ENCODE measurements at regions not wholly inside any gene's neighbourhood (a gene's known extent, or its start where the extent isn't known, plus 50 kb on each side); places are given as distances from the start of the nearest gene placed in this dataset.

DNA sequence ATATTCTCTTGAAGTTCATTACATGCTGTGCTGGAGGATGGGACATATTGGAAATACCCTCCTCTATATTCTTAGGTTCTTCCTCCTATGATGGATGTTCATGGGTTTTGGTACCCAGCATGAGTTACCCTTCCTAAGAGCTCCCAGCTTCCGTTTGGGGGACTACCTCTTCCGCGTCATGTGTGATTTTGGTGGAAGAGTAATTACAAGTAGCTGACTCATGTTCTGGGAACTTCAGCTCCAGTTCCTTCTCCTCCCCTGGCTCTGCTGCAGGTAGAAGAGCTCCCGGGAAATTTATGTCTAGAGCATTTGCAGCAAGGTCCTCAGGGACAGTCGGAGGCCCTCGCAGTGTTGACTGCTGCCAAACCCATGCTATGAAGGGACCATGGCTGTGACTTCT, 208.8 kb upstream of the IL12A start (continued):
- TF ChIP-seq ZBTB33 (IDR thresholded peaks at IDR 0.05; ENCODE audit: extremely low read depth, insufficient replicate concordance, low read length) (no peak), POLR2A (IDR thresholded peaks at IDR 0.05; ENCODE audit: borderline replicate concordance, extremely low read depth, insufficient read depth, insufficient read length) (no peak), POLR2AphosphoS5 (IDR thresholded peaks at IDR 0.05; ENCODE audit: low read depth, low read length) (no peak), JUND (IDR thresholded peaks at IDR 0.05) (no peak)
- TF ChIP-seq, protein P1, sequence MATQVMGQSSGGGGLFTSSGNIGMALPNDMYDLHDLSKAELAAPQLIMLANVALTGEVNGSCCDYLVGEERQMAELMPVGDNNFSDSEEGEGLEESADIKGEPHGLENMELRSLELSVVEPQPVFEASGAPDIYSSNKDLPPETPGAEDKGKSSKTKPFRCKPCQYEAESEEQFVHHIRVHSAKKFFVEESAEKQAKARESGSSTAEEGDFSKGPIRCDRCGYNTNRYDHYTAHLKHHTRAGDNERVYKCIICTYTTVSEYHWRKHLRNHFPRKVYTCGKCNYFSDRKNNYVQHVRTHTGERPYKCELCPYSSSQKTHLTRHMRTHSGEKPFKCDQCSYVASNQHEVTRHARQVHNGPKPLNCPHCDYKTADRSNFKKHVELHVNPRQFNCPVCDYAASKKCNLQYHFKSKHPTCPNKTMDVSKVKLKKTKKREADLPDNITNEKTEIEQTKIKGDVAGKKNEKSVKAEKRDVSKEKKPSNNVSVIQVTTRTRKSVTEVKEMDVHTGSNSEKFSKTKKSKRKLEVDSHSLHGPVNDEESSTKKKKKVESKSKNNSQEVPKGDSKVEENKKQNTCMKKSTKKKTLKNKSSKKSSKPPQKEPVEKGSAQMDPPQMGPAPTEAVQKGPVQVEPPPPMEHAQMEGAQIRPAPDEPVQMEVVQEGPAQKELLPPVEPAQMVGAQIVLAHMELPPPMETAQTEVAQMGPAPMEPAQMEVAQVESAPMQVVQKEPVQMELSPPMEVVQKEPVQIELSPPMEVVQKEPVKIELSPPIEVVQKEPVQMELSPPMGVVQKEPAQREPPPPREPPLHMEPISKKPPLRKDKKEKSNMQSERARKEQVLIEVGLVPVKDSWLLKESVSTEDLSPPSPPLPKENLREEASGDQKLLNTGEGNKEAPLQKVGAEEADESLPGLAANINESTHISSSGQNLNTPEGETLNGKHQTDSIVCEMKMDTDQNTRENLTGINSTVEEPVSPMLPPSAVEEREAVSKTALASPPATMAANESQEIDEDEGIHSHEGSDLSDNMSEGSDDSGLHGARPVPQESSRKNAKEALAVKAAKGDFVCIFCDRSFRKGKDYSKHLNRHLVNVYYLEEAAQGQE (IDR thresholded peaks at IDR 0.05; ENCODE audit: low read depth): no peak

DNA sequence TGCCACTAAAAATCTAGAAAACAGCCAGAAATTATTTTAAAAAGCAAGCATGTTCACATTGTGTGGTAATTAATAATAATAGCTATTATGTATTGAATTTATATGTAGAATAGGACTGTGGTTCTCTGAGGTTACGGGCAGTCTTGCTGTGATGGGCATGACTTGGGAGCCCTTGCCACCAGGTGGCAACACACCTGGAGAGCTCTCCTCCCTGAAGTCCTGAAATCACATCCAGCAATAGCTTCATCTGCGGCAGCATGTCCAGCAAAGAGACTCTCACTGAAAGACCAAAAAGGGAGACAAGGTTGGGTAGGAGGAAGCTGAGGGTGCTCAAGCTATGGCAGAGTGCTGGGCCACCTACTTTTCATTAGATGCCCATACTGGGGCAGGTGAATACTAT, 206.8 kb upstream of the IL12A start:
- Histone ChIP-seq H3K9me2 (ENCODE audit: insufficient read depth) (no peaks in the 10 kb centered on the region), H3K4me1 (ENCODE audit: control insufficient read depth in 1 of 2, insufficient read depth in 2 of 2, low read length in 2 of 2) (peaks cover 15 to 36% of the 10 kb centered on the region in 2 experiments), H3K79me2 (ENCODE audit: insufficient read depth, low read length) (peaks cover 17% of the 10 kb centered on the region), H3K9ac (ENCODE audit: low read length) (no peak overlapping the region), H3K36me3 (ENCODE audit: control insufficient read depth in 1 of 2, insufficient read depth in 2 of 2, low read length in 2 of 2) (no peaks in the 10 kb centered on the region), H3K27me3 (ENCODE audit: insufficient read depth, low read length) (no peaks in the 10 kb centered on the region), H3K27ac (ENCODE audit: low read depth, low read length) (no peak overlapping the region), H2AFZ (ENCODE audit: low read depth, low read length, poor library complexity, severe bottlenecking) (no peak overlapping the region), H3K4me3 (replicated peaks in 1 of 2; ENCODE audit: low read depth in 1 of 2, low read length in 2 of 2) (no peak overlapping the region), H3K9me3 (ENCODE audit: control insufficient read depth in 1 of 2, insufficient read depth in 1 of 2, low read depth in 1 of 2, low read length in 2 of 2) (no peaks in the 10 kb centered on the region), H4K20me1 (ENCODE audit: insufficient read depth) (no peaks in the 10 kb centered on the region), H3K4me2 (ENCODE audit: low read length) (no peak overlapping the region)
- peak; percentile 11; the same call in 1 of the 2 replicates for TF ChIP-seq RAD21 (IDR thresholded peaks at IDR 0.05; ENCODE audit: low read depth)
- peak in 2 of 3 experiments; percentile 47 to 59; a peak in 4 of 6 replicates for TF ChIP-seq CTCF (IDR thresholded peaks at IDR 0.05 in 2 of 3, conservative IDR thresholded peaks at IDR 0.05 in 1 of 3; ENCODE audit: borderline replicate concordance in 1 of 3, insufficient read depth in 1 of 3, low read depth in 2 of 3, low read length in 2 of 3)
- no peak for TF ChIP-seq FOSL1 (IDR thresholded peaks at IDR 0.05; ENCODE audit: low read depth)
- RAD21 ChIA-PET (ENCODE audit: low non-redundant PET in 1 of 2, low total read pairs in 2 of 2, uncharacterized antibody in 2 of 2, unreplicated experiment in 2 of 2): interaction anchor here (1.0 to 1.9 kb wide), 2 partner anchors 23 kb away, joined by 4 to 6 read pairs; no protein-coding TSS in a partner anchor
- DNase-seq (ENCODE audit: low read depth, low spot score) (no peak), ATAC-seq (peak; percentile 77)
- POLR2A ChIA-PET: no interaction called here
- CTCF ChIA-PET: interaction anchor here (1.0 to 2.0 kb wide), 7 partner anchors 11 to 224 kb away, joined by 3 to 21 read pairs (median 5); no protein-coding TSS in a partner anchor
- intact Hi-C loops (cut with micrococcal nuclease): no loop called here
- no TSS peak for BruUV-seq (replicated peaks)

All from HCT116 (cell line).